ENCODE measurements at regions not wholly inside any gene's neighbourhood (a gene's known extent, or its start where the extent isn't known, plus 50 kb on each side); places are given as distances from the start of the nearest gene placed in this dataset.

- no peaks in the 10 kb centered on the region for H3K79me2 ChIP-seq (ENCODE audit: low read length)
- H4K20me1 ChIP-seq (ENCODE audit: insufficient read depth, low read length), result no peaks in the 10 kb centered on the region
- H3K4me2 ChIP-seq (ENCODE audit: low read depth, low read length), result no peak overlapping the region
- no peaks in the 10 kb centered on the region for H3K9me3 ChIP-seq (replicated peaks; ENCODE audit: insufficient read depth, low read length)
- no peak for DNase-seq
- no peaks in the 10 kb centered on the region for H3K9me2 ChIP-seq (replicated peaks; ENCODE audit: insufficient read depth, low read length)
- no peaks in the 10 kb centered on the region for H3K4me1 ChIP-seq (ENCODE audit: low read length)
- no peak for TF ChIP-seq EZH2phosphoT487 (IDR thresholded peaks at IDR 0.05; ENCODE audit: low read length)
- H3K27me3 ChIP-seq (replicated peaks; ENCODE audit: insufficient read depth, low read length), result no peaks in the 10 kb centered on the region
- no peaks in the 10 kb centered on the region for H3F3A ChIP-seq (ENCODE audit: insufficient read depth, low read length)
- no peak overlapping the region for H3K9ac ChIP-seq (ENCODE audit: low read length)
- no peak overlapping the region for H3K4me3 ChIP-seq (ENCODE audit: low read length)
- H2AFZ ChIP-seq (ENCODE audit: low read length), result no peak overlapping the region
- H3K36me3 ChIP-seq (replicated peaks; ENCODE audit: insufficient read depth, low read length), result no peaks in the 10 kb centered on the region
- H3K27ac ChIP-seq (ENCODE audit: low read length), result no peak overlapping the region
Measured at GRCh38 chr2:200180943-200181342, 125.5 kb upstream of the SPATS2L start.

GRCh38 chr2:200181755-200182154 lies 124.7 kb upstream of the SPATS2L start:
- TF ChIP-seq CTCF (IDR thresholded peaks at IDR 0.05; ENCODE audit: low read length), result no peak
- TF ChIP-seq EZH2phosphoT487 (IDR thresholded peaks at IDR 0.05; ENCODE audit: low read length), result no peak
- no peak for TF ChIP-seq EZH2 (optimal IDR thresholded peaks at IDR 0.05; ENCODE audit: low read depth, low read length)
- H3K36me3 ChIP-seq (replicated peaks; ENCODE audit: insufficient read depth, low read length), result no peaks in the 10 kb centered on the region

GRCh38 chr2:200184748-200185627 lies 121.5 kb upstream of the SPATS2L start:
- no peaks in the 10 kb centered on the region for H3K36me3 ChIP-seq (replicated peaks; ENCODE audit: insufficient read depth, low read length)
- H3K4me3 ChIP-seq (ENCODE audit: low read length), result no peak overlapping the region
- no peak overlapping the region for H3K4me2 ChIP-seq (ENCODE audit: low read depth, low read length)
- H4K20me1 ChIP-seq (ENCODE audit: insufficient read depth, low read length), result no peaks in the 10 kb centered on the region
- no peak overlapping the region for H2AFZ ChIP-seq (ENCODE audit: low read length)
- no peaks in the 10 kb centered on the region for H3F3A ChIP-seq (ENCODE audit: insufficient read depth, low read length)
- no peaks in the 10 kb centered on the region for H3K27me3 ChIP-seq (replicated peaks; ENCODE audit: insufficient read depth, low read length)
- H3K9me2 ChIP-seq (replicated peaks; ENCODE audit: insufficient read depth, low read length), result no peaks in the 10 kb centered on the region
- no peaks in the 10 kb centered on the region for H3K9me3 ChIP-seq (replicated peaks; ENCODE audit: insufficient read depth, low read length)
- no peaks in the 10 kb centered on the region for H3K79me2 ChIP-seq (ENCODE audit: low read length)
- no peak overlapping the region for H3K9ac ChIP-seq (ENCODE audit: low read length)
- H3K27ac ChIP-seq (ENCODE audit: low read length), result no peak overlapping the region
- DNase-seq, result no peak
- no peaks in the 10 kb centered on the region for H3K4me1 ChIP-seq (ENCODE audit: low read length)
- TF ChIP-seq EZH2phosphoT487 (IDR thresholded peaks at IDR 0.05; ENCODE audit: low read length), result no peak
- no peak for TF ChIP-seq CTCF (IDR thresholded peaks at IDR 0.05; ENCODE audit: low read length)
- TF ChIP-seq EZH2 (optimal IDR thresholded peaks at IDR 0.05; ENCODE audit: low read depth, low read length), result no peak

More at GRCh38 chr2:200181755-200182154, 124.7 kb upstream of the SPATS2L start:
- H3K27ac ChIP-seq (ENCODE audit: low read length), result no peak overlapping the region
- no peaks in the 10 kb centered on the region for H3K9me3 ChIP-seq (replicated peaks; ENCODE audit: insufficient read depth, low read length)
- no peaks in the 10 kb centered on the region for H3K9me2 ChIP-seq (replicated peaks; ENCODE audit: insufficient read depth, low read length)
- no peaks in the 10 kb centered on the region for H3K27me3 ChIP-seq (replicated peaks; ENCODE audit: insufficient read depth, low read length)
- no peaks in the 10 kb centered on the region for H4K20me1 ChIP-seq (ENCODE audit: insufficient read depth, low read length)
- H3K4me2 ChIP-seq (ENCODE audit: low read depth, low read length), result no peak overlapping the region
- H3K4me3 ChIP-seq (ENCODE audit: low read length), result no peak overlapping the region
- H3K4me1 ChIP-seq (ENCODE audit: low read length), result no peaks in the 10 kb centered on the region
- H2AFZ ChIP-seq (ENCODE audit: low read length), result no peak overlapping the region
- H3K9ac ChIP-seq (ENCODE audit: low read length), result no peak overlapping the region
- H3F3A ChIP-seq (ENCODE audit: insufficient read depth, low read length), result no peaks in the 10 kb centered on the region
- H3K79me2 ChIP-seq (ENCODE audit: low read length), result no peaks in the 10 kb centered on the region
- no peak for DNase-seq

DNA sequence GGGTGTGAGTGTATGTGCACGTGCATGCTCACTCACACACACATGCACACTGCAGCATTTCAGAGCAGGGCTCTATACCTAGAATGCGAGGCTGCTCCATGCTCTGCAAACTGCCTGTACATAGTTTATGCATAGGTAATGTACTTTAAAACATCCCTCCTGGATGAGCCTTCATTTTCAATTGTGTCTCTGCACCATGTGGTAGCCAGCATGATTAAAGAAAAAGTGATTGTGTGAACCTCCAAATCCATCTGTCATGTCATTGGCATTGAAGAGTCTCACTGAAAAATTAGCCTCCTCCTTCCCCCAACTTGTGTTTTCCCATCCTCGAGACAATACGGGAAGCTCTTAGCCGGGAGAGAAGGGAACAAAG lies 120.9 kb upstream of the SPATS2L start:
- DNase-seq, result no peak
- Histone ChIP-seq H3K4me1 (ENCODE audit: low read length) (no peaks in the 10 kb centered on the region), H3K9me2 (replicated peaks; ENCODE audit: insufficient read depth, low read length) (no peaks in the 10 kb centered on the region), H4K20me1 (ENCODE audit: insufficient read depth, low read length) (no peaks in the 10 kb centered on the region), H3K36me3 (replicated peaks; ENCODE audit: insufficient read depth, low read length) (no peaks in the 10 kb centered on the region), H3K79me2 (ENCODE audit: low read length) (no peaks in the 10 kb centered on the region), H3F3A (ENCODE audit: insufficient read depth, low read length) (no peaks in the 10 kb centered on the region), H3K27me3 (replicated peaks; ENCODE audit: insufficient read depth, low read length) (no peaks in the 10 kb centered on the region), H3K9me3 (replicated peaks; ENCODE audit: insufficient read depth, low read length) (no peaks in the 10 kb centered on the region), H2AFZ (ENCODE audit: low read length) (no peak overlapping the region), H3K27ac (ENCODE audit: low read length) (no peak overlapping the region), H3K4me2 (ENCODE audit: low read depth, low read length) (no peak overlapping the region), H3K9ac (ENCODE audit: low read length) (no peak overlapping the region), H3K4me3 (ENCODE audit: low read length) (no peak overlapping the region)
- TF ChIP-seq CTCF (IDR thresholded peaks at IDR 0.05; ENCODE audit: low read length) (no peak), EZH2 (optimal IDR thresholded peaks at IDR 0.05; ENCODE audit: low read depth, low read length) (no peak), EZH2phosphoT487 (IDR thresholded peaks at IDR 0.05; ENCODE audit: low read length) (no peak)
